K562 (cell line): ENCODE measurements at regions not wholly inside any gene's neighbourhood (a gene's known extent, or its start where the extent isn't known, plus 50 kb on each side); places are given as distances from the start of the nearest gene placed in this dataset.

Experiments
- BACH1 ChIP-seq: fragments of 200-800 bp; sonication (Bioruptor generic); IDR thresholded peaks from 2 replicates; pipeline ENCODE4 v1.6.1; 2016; ENCODE audit warnings: missing genetic modification characterization, missing compliant biosample characterization
- ZNF239 ChIP-seq: fragments of 250-450 bp; sonication (Bioruptor Pico); IDR thresholded peaks from 2 replicates; pipeline ENCODE4 v1.4.0; 2020; ENCODE audit warnings: mild to moderate bottlenecking
- TF ChIP-seq, protein P1 (sequence below): sonication (generic); formaldehyde crosslinking; IDR thresholded peaks from 2 replicates; pipeline ENCODE4 v1.8.1; 2023; ENCODE audit warnings: missing genetic modification reagents, mild to moderate bottlenecking, borderline replicate concordance
- TF ChIP-seq, protein P2 (sequence below): fragments of 450-650 bp; conservative IDR thresholded peaks from 2 replicates; pipeline ENCODE4 v1.6.1; 2016; ENCODE audit warnings: missing genetic modification characterization, low read depth, mild to moderate bottlenecking, control low read depth, missing compliant biosample characterization

DNA sequence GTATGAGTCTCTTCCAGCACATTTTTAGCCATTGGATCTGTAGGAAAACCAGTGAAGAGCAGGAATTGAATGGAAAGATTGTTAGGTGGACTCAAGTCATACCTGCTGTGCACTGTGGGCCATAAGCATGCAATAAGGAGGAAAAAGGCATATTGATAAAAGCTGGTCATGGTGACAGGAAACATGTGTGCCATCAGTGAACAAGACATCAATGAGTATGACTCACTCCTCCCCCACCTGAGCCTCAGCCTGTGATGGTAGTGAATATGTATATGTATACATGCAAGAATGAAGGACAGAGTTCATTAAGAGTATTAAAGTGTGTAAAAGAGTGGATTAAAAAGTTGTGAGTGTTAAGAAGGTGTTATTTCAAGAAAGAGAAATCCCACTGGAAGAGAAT, 164.5 kb downstream of the TMEM38B start (continued):
- TF ChIP-seq, protein P1, sequence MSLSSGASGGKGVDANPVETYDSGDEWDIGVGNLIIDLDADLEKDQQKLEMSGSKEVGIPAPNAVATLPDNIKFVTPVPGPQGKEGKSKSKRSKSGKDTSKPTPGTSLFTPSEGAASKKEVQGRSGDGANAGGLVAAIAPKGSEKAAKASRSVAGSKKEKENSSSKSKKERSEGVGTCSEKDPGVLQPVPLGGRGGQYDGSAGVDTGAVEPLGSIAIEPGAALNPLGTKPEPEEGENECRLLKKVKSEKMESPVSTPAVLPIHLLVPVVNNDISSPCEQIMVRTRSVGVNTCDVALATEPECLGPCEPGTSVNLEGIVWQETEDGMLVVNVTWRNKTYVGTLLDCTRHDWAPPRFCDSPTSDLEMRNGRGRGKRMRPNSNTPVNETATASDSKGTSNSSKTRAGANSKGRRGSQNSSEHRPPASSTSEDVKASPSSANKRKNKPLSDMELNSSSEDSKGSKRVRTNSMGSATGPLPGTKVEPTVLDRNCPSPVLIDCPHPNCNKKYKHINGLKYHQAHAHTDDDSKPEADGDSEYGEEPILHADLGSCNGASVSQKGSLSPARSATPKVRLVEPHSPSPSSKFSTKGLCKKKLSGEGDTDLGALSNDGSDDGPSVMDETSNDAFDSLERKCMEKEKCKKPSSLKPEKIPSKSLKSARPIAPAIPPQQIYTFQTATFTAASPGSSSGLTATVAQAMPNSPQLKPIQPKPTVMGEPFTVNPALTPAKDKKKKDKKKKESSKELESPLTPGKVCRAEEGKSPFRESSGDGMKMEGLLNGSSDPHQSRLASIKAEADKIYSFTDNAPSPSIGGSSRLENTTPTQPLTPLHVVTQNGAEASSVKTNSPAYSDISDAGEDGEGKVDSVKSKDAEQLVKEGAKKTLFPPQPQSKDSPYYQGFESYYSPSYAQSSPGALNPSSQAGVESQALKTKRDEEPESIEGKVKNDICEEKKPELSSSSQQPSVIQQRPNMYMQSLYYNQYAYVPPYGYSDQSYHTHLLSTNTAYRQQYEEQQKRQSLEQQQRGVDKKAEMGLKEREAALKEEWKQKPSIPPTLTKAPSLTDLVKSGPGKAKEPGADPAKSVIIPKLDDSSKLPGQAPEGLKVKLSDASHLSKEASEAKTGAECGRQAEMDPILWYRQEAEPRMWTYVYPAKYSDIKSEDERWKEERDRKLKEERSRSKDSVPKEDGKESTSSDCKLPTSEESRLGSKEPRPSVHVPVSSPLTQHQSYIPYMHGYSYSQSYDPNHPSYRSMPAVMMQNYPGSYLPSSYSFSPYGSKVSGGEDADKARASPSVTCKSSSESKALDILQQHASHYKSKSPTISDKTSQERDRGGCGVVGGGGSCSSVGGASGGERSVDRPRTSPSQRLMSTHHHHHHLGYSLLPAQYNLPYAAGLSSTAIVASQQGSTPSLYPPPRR = no peak
- TF ChIP-seq, protein P2, sequence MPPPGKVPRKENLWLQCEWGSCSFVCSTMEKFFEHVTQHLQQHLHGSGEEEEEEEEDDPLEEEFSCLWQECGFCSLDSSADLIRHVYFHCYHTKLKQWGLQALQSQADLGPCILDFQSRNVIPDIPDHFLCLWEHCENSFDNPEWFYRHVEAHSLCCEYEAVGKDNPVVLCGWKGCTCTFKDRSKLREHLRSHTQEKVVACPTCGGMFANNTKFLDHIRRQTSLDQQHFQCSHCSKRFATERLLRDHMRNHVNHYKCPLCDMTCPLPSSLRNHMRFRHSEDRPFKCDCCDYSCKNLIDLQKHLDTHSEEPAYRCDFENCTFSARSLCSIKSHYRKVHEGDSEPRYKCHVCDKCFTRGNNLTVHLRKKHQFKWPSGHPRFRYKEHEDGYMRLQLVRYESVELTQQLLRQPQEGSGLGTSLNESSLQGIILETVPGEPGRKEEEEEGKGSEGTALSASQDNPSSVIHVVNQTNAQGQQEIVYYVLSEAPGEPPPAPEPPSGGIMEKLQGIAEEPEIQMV (tag) = no peak
- TF ChIP-seq BACH1 (tag) (no peak), ZNF239 (CRISPR knock-in tag) (no peak)
